GM12865 (cell line): ENCODE measurements at regions not wholly inside any gene's neighbourhood (a gene's known extent, or its start where the extent isn't known, plus 50 kb on each side); places are given as distances from the start of the nearest gene placed in this dataset.

ENCODE experiments used
- DNase-seq: peaks from one replicate; pipeline ENCODE4 v3.0.0; 2010; ENCODE audit warnings: low read depth
- H3K4me3 ChIP-seq: 2 replicates; pipeline ENCODE4 v1.5.1; 2011; ENCODE audit warnings: mild to moderate bottlenecking, low read depth, low read length, control low read depth
- CTCF ChIP-seq: IDR thresholded peaks from 2 replicates; pipeline ENCODE4 v1.5.1; 2011; ENCODE audit warnings: low read length, control low read depth, low read depth, inconsistent platforms; ENCODE audit not compliant: insufficient read depth; ENCODE audit errors: missing control alignments

- no peak for DNase-seq
Measured at GRCh38 chr15:70430069-70430468, 332.4 kb upstream of the TLE3 start.

GRCh38 chr15:70429056-70429722, 331.5 kb upstream of the TLE3 start:
- TF ChIP-seq CTCF: no peak
- DNase-seq: no peak
- H3K4me3 ChIP-seq: no peak overlapping the region

More at GRCh38 chr15:70430069-70430468, 332.4 kb upstream of the TLE3 start:
- TF ChIP-seq CTCF: no peak
- no peak overlapping the region for H3K4me3 ChIP-seq

- no peak overlapping the region for H3K4me3 ChIP-seq
- DNase-seq: no peak
- TF ChIP-seq CTCF: no peak
Measured at GRCh38 chr15:70428211-70428822, 330.6 kb upstream of the TLE3 start.

GRCh38 chr15:70427167-70428120, 329.7 kb upstream of the TLE3 start:
- TF ChIP-seq CTCF: no peak
- no peak overlapping the region for H3K4me3 ChIP-seq
- no peak for DNase-seq

GRCh38 chr15:70426096-70426821, 328.5 kb upstream of the TLE3 start:
- no peak overlapping the region for H3K4me3 ChIP-seq
- DNase-seq: no peak
- TF ChIP-seq CTCF: no peak

- no peak overlapping the region for H3K4me3 ChIP-seq
- no peak for TF ChIP-seq CTCF
- no peak for DNase-seq
Measured at GRCh38 chr15:70424937-70425411, 327.3 kb upstream of the TLE3 start.
